WTC11 (cell line): ENCODE measurements at regions not wholly inside any gene's neighbourhood (a gene's known extent, or its start where the extent isn't known, plus 50 kb on each side); places are given as distances from the start of the nearest gene placed in this dataset.

Source experiments
- AR ChIP-seq: fragments of 250-450 bp; sonication (Bioruptor Pico); IDR thresholded peaks from 2 replicates; pipeline ENCODE4 v1.9.0; 2021; ENCODE audit warnings: mild to moderate bottlenecking
- ARID4B ChIP-seq: sonication (generic); formaldehyde crosslinking; IDR thresholded peaks from 2 replicates; pipeline ENCODE4 v1.8.0; 2023; ENCODE audit warnings: missing genetic modification reagents, mild to moderate bottlenecking, borderline replicate concordance
- ATF3 ChIP-seq: sonication (generic); formaldehyde crosslinking; conservative IDR thresholded peaks from 2 replicates; pipeline ENCODE4 v1.8.1; 2022; ENCODE audit warnings: mild to moderate bottlenecking, missing genetic modification reagents
- CBFB ChIP-seq: sonication (generic); formaldehyde crosslinking; IDR thresholded peaks from 2 replicates; pipeline ENCODE4 v1.8.1; 2022; ENCODE audit warnings: mild to moderate bottlenecking, low read depth, missing genetic modification reagents
- CTCF ChIP-seq: fragments of 200-600 bp; IDR thresholded peaks from 2 replicates; pipeline ENCODE4 v1.8.0; 2022; ENCODE audit warnings: antibody characterized with exemption
- MAX ChIP-seq: sonication (generic); formaldehyde crosslinking; IDR thresholded peaks from 2 replicates; pipeline ENCODE4 v1.8.0; 2022; ENCODE audit warnings: mild to moderate bottlenecking, missing genetic modification reagents

GRCh38 chr10:117889664-117890063 lies 157.1 kb downstream of the RAB11FIP2 start:
- TF ChIP-seq CTCF (no peak), MAX (CRISPR knock-in tag) (no peak), ARID4B (no peak), ATF3 (CRISPR knock-in tag) (no peak), CBFB (CRISPR knock-in tag) (no peak), AR (CRISPR knock-in tag) (no peak)
